IMR-90 (cell line): ENCODE measurements at regions not wholly inside any gene's neighbourhood (a gene's known extent, or its start where the extent isn't known, plus 50 kb on each side); places are given as distances from the start of the nearest gene placed in this dataset.

Source experiments
- ATAC-seq: fragments of 200-7000 bp; cut with Tn5 transposase; 2 replicates; pipeline ENCODE4 v1.9.1; 2020; ENCODE audit warnings: low read depth, mild to moderate bottlenecking, moderate library complexity
- BruUV-seq: library from RNA; stranded (reverse); fragments of 400-500 nt; replicated peaks from 2 replicates; lab custom pipeline; 2021; lab: Mats Ljungman, UMichigan
- CTCF ChIA-PET: fragments of 300-600 bp; formaldehyde crosslinking; extraction: SDS; loops from one replicate; lab custom pipeline; 2021; ENCODE audit warnings: antibody characterized with exemption; lab: Yijun Ruan, JAX
- POLR2A ChIA-PET: fragments of 300-600 bp; sonication (Branson Sonifier 250); formaldehyde crosslinking; loops from one replicate; lab custom pipeline; 2022; ENCODE audit warnings: antibody characterized with exemption; ENCODE audit not compliant: unreplicated experiment; lab: Charles Lee
- DNase-seq: peaks from one replicate; pipeline ENCODE4 v3.0.0; 2013
- H2AFZ ChIP-seq: replicated peaks from 2 replicates; pipeline ENCODE3; 2013; ENCODE audit warnings: low read length, mild to moderate bottlenecking; ENCODE audit not compliant: poor library complexity
- H2AK5ac ChIP-seq: 2 replicates; pipeline ENCODE4 v1.6.1; 2013; ENCODE audit warnings: low read depth, low read length, inconsistent platforms
- H2AK9ac ChIP-seq: replicated peaks from 2 replicates; pipeline ENCODE3; 2013; ENCODE audit warnings: mild to moderate bottlenecking, low read depth, low read length, moderate library complexity; ENCODE audit not compliant: poor library complexity
- H2BK120ac ChIP-seq: 2 replicates; pipeline ENCODE4 v1.6.1; 2013; ENCODE audit warnings: low read depth, low read length, inconsistent platforms
- H2BK15ac ChIP-seq: 3 replicates; pipeline ENCODE4 v1.6.1; 2013; ENCODE audit warnings: low read depth, low read length, inconsistent platforms
- H2BK20ac ChIP-seq: 2 replicates; pipeline ENCODE4 v1.6.1; 2013; ENCODE audit warnings: low read depth, mild to moderate bottlenecking, inconsistent platforms, low read length, moderate library complexity
- H2BK5ac ChIP-seq: 2 replicates; pipeline ENCODE4 v1.6.1; 2013; ENCODE audit warnings: mild to moderate bottlenecking, low read depth, low read length, inconsistent platforms; ENCODE audit not compliant: poor library complexity, severe bottlenecking
- H3K14ac ChIP-seq: replicated peaks from 2 replicates; pipeline ENCODE4 v1.6.1; 2013; ENCODE audit warnings: low read depth, low read length, inconsistent platforms
- H3K18ac ChIP-seq: 2 replicates; pipeline ENCODE4 v1.6.1; 2013; ENCODE audit warnings: low read depth, low read length, control low read depth
- H3K23ac ChIP-seq: 2 replicates; pipeline ENCODE4 v1.6.1; 2013; ENCODE audit warnings: low read depth, low read length, inconsistent platforms
- H3K27ac ChIP-seq: 2 replicates; pipeline ENCODE4 v1.5.1; 2013; ENCODE audit warnings: mild to moderate bottlenecking, control low read depth, low read length; ENCODE audit not compliant: insufficient read depth
- H3K27me3 ChIP-seq: 2 replicates; pipeline ENCODE4 v1.6.1; 2013; ENCODE audit warnings: low read length; ENCODE audit not compliant: control insufficient read depth, insufficient read depth
- H3K36me3 ChIP-seq: 2 replicates; pipeline ENCODE4 v1.6.1; 2013; ENCODE audit warnings: low read length, mixed read lengths; ENCODE audit not compliant: control insufficient read depth, insufficient read depth
- H3K4ac ChIP-seq: 2 replicates; pipeline ENCODE4 v1.6.1; 2013; ENCODE audit warnings: low read depth, low read length, inconsistent platforms
- H3K4me1 ChIP-seq: 2 replicates; pipeline ENCODE4 v1.6.1; 2013; ENCODE audit warnings: low read length, mixed read lengths; ENCODE audit not compliant: control insufficient read depth, insufficient read depth
- H3K4me2 ChIP-seq: 2 replicates; pipeline ENCODE4 v1.6.1; 2013; ENCODE audit warnings: low read depth, mild to moderate bottlenecking, control low read depth, low read length, moderate library complexity
- H3K4me3 ChIP-seq: 2 replicates; pipeline ENCODE4 v1.5.1; 2013; ENCODE audit warnings: low read depth, mild to moderate bottlenecking, control low read depth, low read length, moderate library complexity; ENCODE audit not compliant: insufficient read depth
- H3K56ac ChIP-seq: 2 replicates; pipeline ENCODE4 v1.6.1; 2013; ENCODE audit warnings: low read length, inconsistent platforms; ENCODE audit not compliant: insufficient read depth; ENCODE audit errors: extremely low read depth
- H3K79me1 ChIP-seq, 2 experiments: 2 replicates each; pipeline ENCODE4 v1.6.1; 2013; ENCODE audit warnings: low read length in 2 of 2, inconsistent platforms in 1 of 2, low read depth in 1 of 2
- H3K9ac ChIP-seq: 2 replicates; pipeline ENCODE4 v1.6.1; 2013; ENCODE audit warnings: low read depth, low read length, control low read depth
- H3K9me1 ChIP-seq: 2 replicates; pipeline ENCODE4 v1.6.1; 2013; ENCODE audit warnings: low read length, inconsistent platforms; ENCODE audit not compliant: insufficient read depth
- H3K9me3 ChIP-seq: 2 replicates; pipeline ENCODE4 v1.6.1; 2013; ENCODE audit warnings: low read length; ENCODE audit not compliant: control insufficient read depth, insufficient read depth
- H4K20me1 ChIP-seq: 2 replicates; pipeline ENCODE4 v1.6.1; 2013; ENCODE audit warnings: low read length, inconsistent platforms; ENCODE audit not compliant: insufficient read depth
- H4K5ac ChIP-seq: 2 replicates; pipeline ENCODE4 v1.6.1; 2013; ENCODE audit warnings: mild to moderate bottlenecking, low read depth, low read length, control low read depth
- H4K8ac ChIP-seq, 2 experiments: 2 replicates each; pipeline ENCODE4 v1.6.1; 2013; ENCODE audit warnings: low read depth in 2 of 2, low read length in 2 of 2, control low read depth in 1 of 2, inconsistent platforms in 1 of 2
- H4K91ac ChIP-seq: 2 replicates; pipeline ENCODE4 v1.6.1; 2013; ENCODE audit warnings: low read depth, low read length, inconsistent platforms; ENCODE audit not compliant: insufficient read depth
- MAZ ChIP-seq: IDR thresholded peaks from 2 replicates; pipeline ENCODE4 v1.6.1; 2012; ENCODE audit warnings: low read depth, mild to moderate bottlenecking, low read length, improper control_type of control experiment, moderate library complexity, borderline replicate concordance
- POLR2A ChIP-seq: IDR thresholded peaks from 2 replicates; pipeline ENCODE4 v1.6.1; 2012; ENCODE audit warnings: mild to moderate bottlenecking, low read depth, low read length
- SMC3 ChIP-seq: fragments of 150-350 bp; IDR thresholded peaks from 2 replicates; pipeline ENCODE4 v1.6.1; 2016; ENCODE audit warnings: low read depth, mild to moderate bottlenecking, antibody characterized with exemption, low read length, moderate library complexity
- WGBS, 2 experiments: methylation state at CpG; one replicate each; pipeline versions ENCODE4 v1.1.5 to v1.1.7; 2013; ENCODE audit warnings: missing lambda C conversion rate in 2 of 2; ENCODE audit not compliant: insufficient read length in 1 of 2; ENCODE audit errors: extremely low coverage in 2 of 2; 5-methylcytosine and 5-hydroxymethylcytosine counted together
- dilution Hi-C: fragments of 300-500 bp; cut with HindIII; formaldehyde crosslinking; loops from one replicate; pipeline ENCODE4 v1.14.3; 2018; ENCODE audit warnings: low sequenced_read_pairs; ENCODE audit not compliant: unreplicated experiment
- in situ Hi-C: fragments of 300-500 bp; cut with MboI; formaldehyde crosslinking; loops from 3 replicates; pipeline ENCODE4 v1.14.3; 2019; ENCODE audit warnings: low sequenced_read_pairs, inconsistent platforms, mixed read lengths
- intact Hi-C: fragments of 100-400 bp; cut with micrococcal nuclease; formaldehyde crosslinking; loops from 2 replicates; pipeline ENCODE4 v1.10.0; 2022

DNA sequence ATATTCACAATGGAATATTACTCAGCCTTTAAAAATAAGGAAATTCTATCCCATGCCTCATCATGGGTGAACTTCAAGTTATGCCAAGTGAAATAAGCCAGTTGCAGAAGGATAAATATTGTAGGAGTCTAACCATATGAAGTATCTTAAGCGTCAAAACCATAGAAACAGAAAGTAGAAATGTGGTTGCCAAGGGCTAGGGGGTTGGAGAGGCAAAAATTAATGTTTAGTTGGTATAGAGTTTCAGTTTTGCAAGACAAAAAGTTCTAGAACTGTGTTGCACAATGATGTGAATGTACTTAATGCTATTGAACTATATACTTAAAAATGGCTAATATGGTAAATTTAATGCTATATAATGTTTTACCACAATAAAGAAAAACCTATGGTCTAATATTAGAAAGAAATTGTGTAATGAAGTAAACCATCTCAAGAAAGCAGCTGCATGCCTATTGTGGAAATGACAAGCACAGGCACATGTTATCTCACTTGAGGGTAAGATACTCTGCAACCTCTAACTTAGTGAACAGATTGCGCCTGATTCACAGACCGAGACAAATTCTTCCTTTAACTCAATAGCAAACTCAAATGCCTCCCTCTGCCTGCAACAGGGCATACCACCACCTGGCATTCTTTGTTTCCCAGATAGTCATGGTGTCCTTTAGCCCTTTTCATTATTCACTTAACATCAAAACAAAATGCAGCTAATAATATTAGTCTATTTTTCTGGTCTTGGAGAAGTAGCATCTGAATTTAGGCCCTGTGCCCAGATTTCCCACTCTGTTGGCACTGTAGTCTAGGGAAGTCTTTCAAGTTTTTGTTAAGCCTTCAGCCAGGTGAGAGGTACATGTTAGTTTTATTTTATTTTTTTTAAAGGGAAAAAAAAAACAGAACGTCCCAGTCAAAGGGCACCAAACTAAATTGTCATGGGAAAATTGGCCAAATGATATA lies 80.2 kb upstream of the ACP3 start:
- Histone ChIP-seq H2BK5ac (no peak overlapping the region), H3K79me1 (no peaks in the 10 kb centered on the region), H4K5ac (no peak overlapping the region), H2AK5ac (no peak overlapping the region), H2AK9ac (no peak overlapping the region), H2AFZ (no peak overlapping the region), H3K27ac (no peak overlapping the region), H3K27me3 (no peaks in the 10 kb centered on the region; the same call in 1 of the 2 replicates), H3K9me3 (no peaks in the 10 kb centered on the region), H4K91ac (no peak overlapping the region), H3K23ac (no peak overlapping the region), H3K56ac (no peak overlapping the region), H4K8ac (no peak overlapping the region), H3K4me2 (no peak overlapping the region), H3K36me3 (no peaks in the 10 kb centered on the region), H3K9me1 (no peaks in the 10 kb centered on the region), H4K20me1 (no peaks in the 10 kb centered on the region), H3K14ac (no peak overlapping the region), H3K4ac (no peak overlapping the region), H2BK120ac (no peak overlapping the region), H2BK20ac (no peak overlapping the region), H3K4me1 (peaks cover 2% of the 10 kb centered on the region; the same call in 1 of the 2 replicates), H2BK15ac (no peak overlapping the region), H3K4me3 (no peak overlapping the region), H3K18ac (no peak overlapping the region), H3K9ac (no peak overlapping the region)
- intact Hi-C loops = no loop called here
- WGBS, 2 experiments = no CpG with 5 or more reads among the region's 4 CpGs
- TF ChIP-seq POLR2A = no peak
- no peak for TF ChIP-seq MAZ
- no peak for TF ChIP-seq SMC3
- DNase-seq = no peak
- dilution Hi-C loops = no loop called here
- ChIA-PET POLR2A (no interaction called here), CTCF (no interaction called here)
- ATAC-seq = no peak
- in situ Hi-C loops = no loop called here
- BruUV-seq = no TSS peak
